HepG2 (cell line): ENCODE measurements at regions not wholly inside any gene's neighbourhood (a gene's known extent, or its start where the extent isn't known, plus 50 kb on each side); places are given as distances from the start of the nearest gene placed in this dataset.

Experiments used
- ARHGAP35 ChIP-seq: sonication (generic); formaldehyde crosslinking; IDR thresholded peaks from 2 replicates; pipeline ENCODE4 v1.9.0; 2022; ENCODE audit warnings: mild to moderate bottlenecking, inconsistent platforms, moderate library complexity, missing genetic modification reagents, borderline replicate concordance
- ATF2 ChIP-seq: sonication (generic); formaldehyde crosslinking; IDR thresholded peaks from 2 replicates; pipeline ENCODE4 v1.4.0; 2020; ENCODE audit warnings: missing genetic modification reagents
- ATF6 ChIP-seq: sonication (generic); formaldehyde crosslinking; conservative IDR thresholded peaks from 2 replicates; pipeline ENCODE4 v1.4.0; 2020; ENCODE audit warnings: missing genetic modification reagents
- CTCF ChIP-seq: sonication (generic); formaldehyde crosslinking; IDR thresholded peaks from 2 replicates; pipeline ENCODE4 v1.5.0; 2020; ENCODE audit warnings: mild to moderate bottlenecking, missing genetic modification reagents, moderate library complexity
- ERF ChIP-seq: IDR thresholded peaks from 2 replicates; pipeline ENCODE4 v1.6.1; 2018; ENCODE audit warnings: missing biosample characterization, missing genetic modification reagents
- HNF1A ChIP-seq, 2 experiments: sonication (generic) in 1 of 2; formaldehyde crosslinking in 1 of 2; IDR thresholded peaks; 2 replicates each; pipeline versions ENCODE4 v1.4.0 to v1.6.1; 2016 to 2020; ENCODE audit warnings: borderline replicate concordance in 1 of 2, low read depth in 1 of 2, mild to moderate bottlenecking in 1 of 2, missing genetic modification reagents in 1 of 2
- MXD3 ChIP-seq: IDR thresholded peaks from 2 replicates; pipeline ENCODE4 v1.6.1; 2016; ENCODE audit warnings: mild to moderate bottlenecking, missing biosample characterization, missing genetic modification reagents
- NFYB ChIP-seq: sonication (generic); formaldehyde crosslinking; IDR thresholded peaks from 2 replicates; pipeline ENCODE4 v1.4.0; 2020; ENCODE audit warnings: missing genetic modification reagents
- RAD21 ChIP-seq: fragments of 450-650 bp; formaldehyde crosslinking; IDR thresholded peaks from 2 replicates; pipeline ENCODE4 v1.5.0; 2020; ENCODE audit warnings: mild to moderate bottlenecking
- USF2 ChIP-seq, 2 experiments: sonication (generic) in 1 of 2; formaldehyde crosslinking in 1 of 2; IDR thresholded peaks; 2 replicates each; pipeline versions ENCODE4 v1.5.1 to v1.6.1; 2011 to 2020; ENCODE audit warnings: borderline replicate concordance in 1 of 2, low read depth in 1 of 2, low read length in 1 of 2, mild to moderate bottlenecking in 1 of 2, missing genetic modification reagents in 1 of 2, moderate library complexity in 1 of 2

- TF ChIP-seq ATF6 (no peak), HNF1A (IDR thresholded peaks at IDR 0.05; ENCODE audit: low read depth) (no peak), HNF1A (CRISPR knock-in tag; IDR thresholded peaks at IDR 0.05; ENCODE audit: borderline replicate concordance) (no peak), CTCF (CRISPR knock-in tag) (no peak), ATF2 (CRISPR knock-in tag) (no peak), RAD21 (CRISPR knock-in tag) (no peak), ARHGAP35 (CRISPR knock-in tag) (no peak), NFYB (CRISPR knock-in tag) (no peak), USF2 (IDR thresholded peaks at IDR 0.05; ENCODE audit: low read depth, low read length) (no peak), USF2 (CRISPR knock-in tag; IDR thresholded peaks at IDR 0.05; ENCODE audit: borderline replicate concordance) (no peak), ERF (no peak), MXD3 (no peak)
Measured at GRCh38 chr5:57349214-57349613, 133.4 kb downstream of the ACTBL2 start.
